Endothelial cell of umbilical vein (primary cell): ENCODE measurements at regions not wholly inside any gene's neighbourhood (a gene's known extent, or its start where the extent isn't known, plus 50 kb on each side); places are given as distances from the start of the nearest gene placed in this dataset.

Experiments
- BruUV-seq: library from RNA; stranded (reverse); fragments of 400-500 nt; replicated peaks from 2 replicates; lab custom pipeline; 2021; lab: Mats Ljungman, UMichigan
- CTCF ChIA-PET: fragments of 300-600, 350-600 bp; sonication (Branson Sonifier 250); formaldehyde crosslinking; loops from one replicate; lab custom pipeline; 2021; ENCODE audit warnings: antibody characterized with exemption, inconsistent platforms; lab: Charles Lee
- POLR2A ChIA-PET: fragments of 300-600, 350-600 bp; sonication (Branson Sonifier 250); formaldehyde crosslinking; loops from one replicate; lab custom pipeline; 2021; ENCODE audit warnings: antibody characterized with exemption, inconsistent platforms; lab: Charles Lee
- DNase-seq: peaks from one replicate; pipeline ENCODE4 v3.0.0-alpha.2; 2011; ENCODE audit warnings: low read depth, low spot score
- FAIRE-seq: peaks from 2 replicates; lab custom pipeline; 2011; peaks lifted over from hg19 to GRCh38; lab: Jason Lieb, UNC
- H2AFZ ChIP-seq: 2 replicates; pipeline ENCODE4 v1.6.0; 2012; ENCODE audit warnings: low read depth, low read length, control low read depth, inconsistent platforms
- H3K27ac ChIP-seq: 2 replicates; pipeline ENCODE4 v1.5.1; 2011; ENCODE audit warnings: low read depth, mild to moderate bottlenecking, control low read depth, low read length, moderate library complexity; ENCODE audit not compliant: insufficient read depth
- H3K27me3 ChIP-seq, 2 experiments: 2 replicates each; pipeline versions ENCODE4 v1.6.0 to v1.6.1; 2011; ENCODE audit warnings: low read length in 2 of 2, mixed read lengths in 1 of 2; ENCODE audit not compliant: control insufficient read depth in 2 of 2, insufficient read depth in 2 of 2
- H3K36me3 ChIP-seq, 2 experiments: 2 replicates in 1 of 2; 3 replicates in 1 of 2; pipeline ENCODE4 v1.5.1; 2011; ENCODE audit warnings: low read length in 2 of 2, mild to moderate bottlenecking in 1 of 2, moderate library complexity in 1 of 2; ENCODE audit not compliant: control insufficient read depth in 2 of 2, insufficient read depth in 2 of 2; ENCODE audit errors: extremely low read depth in 1 of 2
- H3K4me1 ChIP-seq: 3 replicates; pipeline ENCODE4 v1.5.1; 2011; ENCODE audit warnings: mild to moderate bottlenecking, low read length; ENCODE audit not compliant: control insufficient read depth, insufficient read depth; ENCODE audit errors: extremely low read depth
- H3K4me2 ChIP-seq: 2 replicates; pipeline ENCODE4 v1.6.1; 2011; ENCODE audit warnings: low read length, control low read depth, mixed read lengths; ENCODE audit not compliant: insufficient read depth
- H3K4me3 ChIP-seq, 3 experiments: fragments of 200-600 bp in 1 of 3; sonication (generic), shearing (Covaris generic) in 1 of 3; replicated peaks in 1 of 3; 2 replicates each; pipeline ENCODE4 v1.5.1; 2011 to 2016; ENCODE audit warnings: control low read depth in 3 of 3, low read length in 3 of 3, mild to moderate bottlenecking in 2 of 3, inconsistent platforms in 1 of 3, low read depth in 1 of 3, moderate library complexity in 1 of 3; ENCODE audit not compliant: insufficient read depth in 1 of 3
- H3K79me2 ChIP-seq: 2 replicates; pipeline ENCODE4 v1.6.0; 2012; ENCODE audit warnings: low read length, inconsistent platforms; ENCODE audit not compliant: control insufficient read depth, insufficient read depth
- H3K9ac ChIP-seq: replicated peaks from 2 replicates; pipeline ENCODE3; 2011; ENCODE audit warnings: low read length, control low read depth; ENCODE audit not compliant: insufficient read depth; ENCODE audit errors: extremely low read depth
- H3K9me1 ChIP-seq: replicated peaks from 3 replicates; pipeline ENCODE4 v1.6.0; 2011; ENCODE audit warnings: mild to moderate bottlenecking, low read length; ENCODE audit not compliant: control insufficient read depth, insufficient read depth; ENCODE audit errors: extremely low read depth
- H3K9me3 ChIP-seq: replicated peaks from 2 replicates; pipeline ENCODE4 v1.5.1; 2012; ENCODE audit warnings: low read length, inconsistent platforms; ENCODE audit not compliant: control insufficient read depth, insufficient read depth
- H4K20me1 ChIP-seq: replicated peaks from 2 replicates; pipeline ENCODE3; 2011; ENCODE audit warnings: mild to moderate bottlenecking, low read length; ENCODE audit not compliant: control insufficient read depth, insufficient read depth; ENCODE audit errors: extremely low read depth
- EZH2 ChIP-seq: IDR thresholded peaks from 2 replicates; pipeline ENCODE4 v1.6.1; 2012; ENCODE audit warnings: borderline replicate concordance, low read depth, mild to moderate bottlenecking, moderate library complexity, low read length, inconsistent platforms; ENCODE audit not compliant: severe bottlenecking
- FOS ChIP-seq: IDR thresholded peaks from 2 replicates; pipeline ENCODE4 v1.6.1; 2011; ENCODE audit warnings: mild to moderate bottlenecking, low read length, moderate library complexity, borderline replicate concordance; ENCODE audit not compliant: insufficient read depth
- GATA2 ChIP-seq: IDR thresholded peaks from 2 replicates; pipeline ENCODE4 v1.7.0; 2011; ENCODE audit warnings: low read depth, mild to moderate bottlenecking, moderate library complexity, mixed read lengths, low read length; ENCODE audit not compliant: insufficient read length, insufficient read depth
- JUN ChIP-seq: IDR thresholded peaks from 2 replicates; pipeline ENCODE4 v1.6.1; 2011; ENCODE audit warnings: borderline replicate concordance, low read depth; ENCODE audit not compliant: insufficient read length, insufficient read depth
- MYC ChIP-seq: IDR thresholded peaks from one replicate; pipeline ENCODE4 v1.6.1; 2011; ENCODE audit warnings: mild to moderate bottlenecking, low read depth, low read length
- POLR2A ChIP-seq: IDR thresholded peaks from 2 replicates; pipeline ENCODE4 v1.6.1; 2012; ENCODE audit warnings: low read depth, mild to moderate bottlenecking, control low read depth, low read length
- POLR2AphosphoS5 ChIP-seq: IDR thresholded peaks from 2 replicates; pipeline ENCODE4 v1.6.1; 2012; ENCODE audit warnings: low read depth, mild to moderate bottlenecking, control low read depth, low read length, moderate library complexity; ENCODE audit not compliant: insufficient read depth
- dilution Hi-C: fragments of 300-500 bp; cut with MboI; formaldehyde crosslinking; loops from one replicate; pipeline ENCODE4 v1.15.0; 2019; ENCODE audit warnings: low sequenced_read_pairs; ENCODE audit not compliant: extremely low pct_ligation_motif_present
- intact Hi-C: fragments of 100-400 bp; cut with micrococcal nuclease; formaldehyde crosslinking; loops from one replicate; pipeline ENCODE4 v1.10.0; 2022
- TF ChIP-seq, protein P1 (sequence below), 2 donors: IDR thresholded peaks; 1 replicate in 1 of 2; 2 replicates in 1 of 2; pipeline ENCODE4 v1.5.1; 2011; ENCODE audit warnings: low read length in 2 of 2, mild to moderate bottlenecking in 2 of 2, moderate library complexity in 2 of 2, control low read depth in 1 of 2, inconsistent platforms in 1 of 2, low read depth in 1 of 2; ENCODE audit not compliant: insufficient read depth in 1 of 2; ENCODE audit errors: extremely low read depth in 1 of 2
- TF ChIP-seq, protein P2 (sequence below): IDR thresholded peaks from 2 replicates; pipeline ENCODE4 v1.6.1; 2011; ENCODE audit not compliant: insufficient read depth, insufficient read length

DNA sequence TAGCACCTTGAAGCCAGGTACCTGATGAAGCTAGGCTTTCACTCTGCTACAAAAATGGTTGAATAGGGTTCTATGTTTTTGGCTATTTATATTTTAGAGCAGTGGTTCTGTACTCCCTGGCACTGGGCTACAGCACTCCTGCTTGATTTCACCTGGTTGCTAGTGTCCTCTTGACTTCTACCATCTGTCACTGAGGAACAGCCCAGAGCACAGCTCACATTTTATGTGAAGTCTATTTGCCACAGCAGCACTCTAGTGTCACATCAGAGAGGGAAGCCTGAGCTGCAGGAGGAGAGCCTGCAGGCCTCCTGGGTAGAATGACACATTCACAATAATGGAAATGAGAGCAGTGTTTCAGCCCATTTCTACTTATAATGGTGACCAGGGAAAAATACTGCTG lies 184.2 kb downstream of the ZNF486 start:
- Histone ChIP-seq H3K36me3 (no peaks in the 10 kb centered on the region), H3K27ac (no peak overlapping the region), H3K4me3 (no peak overlapping the region), H3K79me2 (no peaks in the 10 kb centered on the region), H3K4me2 (no peak overlapping the region), H3K27me3 (no peaks in the 10 kb centered on the region), H3K9me3 (no peaks in the 10 kb centered on the region), H3K4me1 (no peaks in the 10 kb centered on the region), H4K20me1 (no peaks in the 10 kb centered on the region), H3K9ac (no peak overlapping the region), H2AFZ (no peak overlapping the region), H3K9me1 (no peaks in the 10 kb centered on the region)
- FAIRE-seq (no peak), DNase-seq (no peak)
- ChIA-PET CTCF (no interaction called here), POLR2A (no interaction called here)
- no peak for TF ChIP-seq JUN
- no peak for TF ChIP-seq EZH2
- TF ChIP-seq, protein P1, sequence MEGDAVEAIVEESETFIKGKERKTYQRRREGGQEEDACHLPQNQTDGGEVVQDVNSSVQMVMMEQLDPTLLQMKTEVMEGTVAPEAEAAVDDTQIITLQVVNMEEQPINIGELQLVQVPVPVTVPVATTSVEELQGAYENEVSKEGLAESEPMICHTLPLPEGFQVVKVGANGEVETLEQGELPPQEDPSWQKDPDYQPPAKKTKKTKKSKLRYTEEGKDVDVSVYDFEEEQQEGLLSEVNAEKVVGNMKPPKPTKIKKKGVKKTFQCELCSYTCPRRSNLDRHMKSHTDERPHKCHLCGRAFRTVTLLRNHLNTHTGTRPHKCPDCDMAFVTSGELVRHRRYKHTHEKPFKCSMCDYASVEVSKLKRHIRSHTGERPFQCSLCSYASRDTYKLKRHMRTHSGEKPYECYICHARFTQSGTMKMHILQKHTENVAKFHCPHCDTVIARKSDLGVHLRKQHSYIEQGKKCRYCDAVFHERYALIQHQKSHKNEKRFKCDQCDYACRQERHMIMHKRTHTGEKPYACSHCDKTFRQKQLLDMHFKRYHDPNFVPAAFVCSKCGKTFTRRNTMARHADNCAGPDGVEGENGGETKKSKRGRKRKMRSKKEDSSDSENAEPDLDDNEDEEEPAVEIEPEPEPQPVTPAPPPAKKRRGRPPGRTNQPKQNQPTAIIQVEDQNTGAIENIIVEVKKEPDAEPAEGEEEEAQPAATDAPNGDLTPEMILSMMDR (IDR thresholded peaks at IDR 0.05; ENCODE audit: extremely low read depth in 1 of 2, insufficient read depth in 1 of 2, low read depth in 1 of 2, low read length in 2 of 2): no peak
- no peak for TF ChIP-seq FOS
- no peak for TF ChIP-seq POLR2A
- TF ChIP-seq, protein P2, sequence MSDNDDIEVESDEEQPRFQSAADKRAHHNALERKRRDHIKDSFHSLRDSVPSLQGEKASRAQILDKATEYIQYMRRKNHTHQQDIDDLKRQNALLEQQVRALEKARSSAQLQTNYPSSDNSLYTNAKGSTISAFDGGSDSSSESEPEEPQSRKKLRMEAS: no peak
- no peak for TF ChIP-seq MYC
- no peak for TF ChIP-seq POLR2AphosphoS5
- no peak for TF ChIP-seq GATA2
- intact Hi-C loops: no loop called here
- no TSS peak for BruUV-seq
- dilution Hi-C loops: no loop called here
